ENCODE measurements at regions not wholly inside any gene's neighbourhood (a gene's known extent, or its start where the extent isn't known, plus 50 kb on each side); places are given as distances from the start of the nearest gene placed in this dataset.

- intact Hi-C loops (cut with DNase I): no loop called here
- Histone ChIP-seq H3K4me1 (peaks cover 3 to 29% (median 17%) of the 10 kb centered on the region in 9 donors), H3K27me3 (no peaks in the 10 kb centered on the region), H3K4me3 (no peak overlapping the region), H3K36me3 (no peaks in the 10 kb centered on the region), H3K27ac (no peak overlapping the region), H3K9me3 (no peaks in the 10 kb centered on the region)
- WGBS, 2 donors: 76 to 92% methylated on average over 3 of the region's 3 CpGs
- no peak for TF ChIP-seq CTCF (IDR thresholded peaks at IDR 0.05)
- DNase-seq (no peak), ATAC-seq (no peak)
These were observed 448.8 kb upstream of the THBS1 start for GRCh38 chr15:39132070-39132469.

- no peak for TF ChIP-seq CTCF (IDR thresholded peaks at IDR 0.05)
- no peak overlapping the region for H3K27ac ChIP-seq
- ATAC-seq: peak in 1 of 8 donors; percentile 47
These were observed 447.8 kb upstream of the THBS1 start for GRCh38 chr15:39132954-39133600.

GRCh38 chr15:39134282-39134681 lies 446.6 kb upstream of the THBS1 start:
- Histone ChIP-seq H3K4me3 (no peak overlapping the region), H3K27me3 (no peaks in the 10 kb centered on the region), H3K36me3 (no peaks in the 10 kb centered on the region), H3K27ac (no peak overlapping the region), H3K4me1 (peaks cover 0 to 7% (median 0%) of the 10 kb centered on the region in 9 donors), H3K9me3 (peaks cover 0 to 3% (median 0%) of the 10 kb centered on the region in 11 donors)
- no peak for DNase-seq
- ATAC-seq: no peak
- 96% methylated on average over 1 of the region's 1 CpG for WGBS, 2 donors
- intact Hi-C loops (cut with DNase I): no loop called here
- no peak for TF ChIP-seq CTCF (IDR thresholded peaks at IDR 0.05)

More at GRCh38 chr15:39132954-39133600, 447.8 kb upstream of the THBS1 start:
- intact Hi-C loops (cut with DNase I): no loop called here
- Histone ChIP-seq H3K36me3 (no peaks in the 10 kb centered on the region), H3K4me3 (no peak overlapping the region), H3K9me3 (no peaks in the 10 kb centered on the region), H3K27me3 (no peaks in the 10 kb centered on the region), H3K4me1 (peaks cover 2 to 19% (median 9%) of the 10 kb centered on the region in 9 donors)
- 61 to 66% methylated on average over 2 of the region's 2 CpGs for WGBS, 2 donors
- no peak for DNase-seq

GRCh38 chr15:39135989-39136388 lies 444.9 kb upstream of the THBS1 start:
- Histone ChIP-seq H3K4me3 (no peak overlapping the region), H3K4me1 (peaks cover 0 to 24% (median 0%) of the 10 kb centered on the region in 9 donors), H3K27ac (peak overlapping the region in 1 of 10 donors; percentile 41), H3K27me3 (no peaks in the 10 kb centered on the region), H3K9me3 (peaks cover 0 to 3% (median 0%) of the 10 kb centered on the region in 11 donors), H3K36me3 (no peaks in the 10 kb centered on the region)
- intact Hi-C loops (cut with DNase I): no loop called here
- 86 to 87% methylated on average over 7 of the region's 7 CpGs for WGBS, 2 donors
- ATAC-seq: peak in 1 of 8 donors; percentile 24
- no peak for DNase-seq
- no peak for TF ChIP-seq CTCF (IDR thresholded peaks at IDR 0.05)

All from heart right ventricle (tissue), 16 donors.